HepG2 (cell line): ENCODE measurements at regions not wholly inside any gene's neighbourhood (a gene's known extent, or its start where the extent isn't known, plus 50 kb on each side); places are given as distances from the start of the nearest gene placed in this dataset.

Experiments used
- ATAC-seq: fragments of 200-7000 bp; cut with Tn5 transposase; 3 replicates; pipeline ENCODE4 v1.9.1; 2020; ENCODE audit warnings: mild to moderate bottlenecking, moderate library complexity
- BruUV-seq: library from RNA; stranded (reverse); fragments of 400-500 nt; replicated peaks from 2 replicates; lab custom pipeline; 2021; lab: Mats Ljungman, UMichigan
- CTCF ChIA-PET: fragments of 300-600 bp; formaldehyde crosslinking; extraction: SDS; loops from one replicate; lab custom pipeline; 2021; ENCODE audit warnings: low total read pairs, inconsistent platforms, low intra/inter-chr PET ratio; lab: Yijun Ruan, JAX
- POLR2A ChIA-PET: fragments of 350-600 bp; sonication (Branson Sonifier 250); formaldehyde crosslinking; loops from one replicate; lab custom pipeline; 2020; ENCODE audit warnings: antibody characterized with exemption, inconsistent platforms; lab: Yijun Ruan, JAX
- DNase-seq: peaks from one replicate; pipeline ENCODE4 v3.0.0-alpha.2; 2015; ENCODE audit warnings: low spot score
- FAIRE-seq: peaks from 3 replicates; lab custom pipeline; 2011; peaks lifted over from hg19 to GRCh38; lab: Jason Lieb, UNC
- H2AFZ ChIP-seq: one replicate; pipeline ENCODE4 v1.6.1; 2011; ENCODE audit warnings: low read length, inconsistent platforms
- H3K27ac ChIP-seq: fragments of 300-600 bp; 3 replicates; pipeline ENCODE4 v1.8.0; 2011; ENCODE audit warnings: mixed run types, mild to moderate bottlenecking, mixed read lengths, low read length, inconsistent platforms; ENCODE audit not compliant: insufficient read depth; ENCODE audit errors: extremely low read length
- H3K27me3 ChIP-seq, 2 experiments: fragments of 200-600 bp in 1 of 2; 2 replicates in 1 of 2; 3 replicates in 1 of 2; pipeline versions ENCODE4 v1.6.0 to v1.8.0; 2011; ENCODE audit warnings: low read length in 2 of 2, mild to moderate bottlenecking in 2 of 2, moderate library complexity in 2 of 2, inconsistent platforms in 1 of 2; ENCODE audit not compliant: insufficient read depth in 2 of 2, control insufficient read depth in 1 of 2
- H3K36me3 ChIP-seq, 2 experiments: fragments of 200-600 bp in 1 of 2; replicated peaks in 1 of 2; 2 replicates in 1 of 2; 3 replicates in 1 of 2; pipeline versions ENCODE4 v1.5.1 to v1.8.0; 2011; ENCODE audit warnings: low read length in 2 of 2, inconsistent platforms in 1 of 2; ENCODE audit not compliant: insufficient read depth in 2 of 2, control insufficient read depth in 1 of 2
- H3K4me1 ChIP-seq: 2 replicates; pipeline ENCODE4 v1.5.1; 2012; ENCODE audit warnings: low read length, inconsistent platforms; ENCODE audit not compliant: insufficient read depth
- H3K4me2 ChIP-seq: 2 replicates; pipeline ENCODE4 v1.6.0; 2011; ENCODE audit warnings: low read depth, low read length, inconsistent platforms
- H3K4me3 ChIP-seq, 3 experiments: fragments of 200-600 bp in 1 of 3; sonication (generic), shearing (Covaris generic) in 1 of 3; replicated peaks in 1 of 3; 2 replicates each; pipeline ENCODE4 v1.5.1; 2011 to 2016; ENCODE audit warnings: low read length in 3 of 3, inconsistent platforms in 2 of 3, low read depth in 2 of 3, mild to moderate bottlenecking in 2 of 3, control low read depth in 1 of 3, mixed read lengths in 1 of 3; ENCODE audit not compliant: insufficient read depth in 1 of 3
- H3K79me2 ChIP-seq: one replicate; pipeline ENCODE4 v1.6.1; 2011; ENCODE audit warnings: low read length, inconsistent platforms; ENCODE audit not compliant: insufficient read depth
- H3K9ac ChIP-seq: 2 replicates; pipeline ENCODE4 v1.6.0; 2011; ENCODE audit warnings: mild to moderate bottlenecking, low read depth, low read length, inconsistent platforms; ENCODE audit not compliant: insufficient read depth
- H3K9me3 ChIP-seq: 2 replicates; pipeline ENCODE4 v1.5.1; 2012; ENCODE audit warnings: mild to moderate bottlenecking, low read length
- H4K20me1 ChIP-seq: 2 replicates; pipeline ENCODE4 v1.6.0; 2011; ENCODE audit warnings: inconsistent platforms, mild to moderate bottlenecking, low read length, moderate library complexity; ENCODE audit not compliant: insufficient read depth
- AHR ChIP-seq: IDR thresholded peaks from 2 replicates; pipeline ENCODE4 v1.6.1; 2018; ENCODE audit warnings: missing genetic modification reagents, missing compliant biosample characterization
- ATF1 ChIP-seq: IDR thresholded peaks from 2 replicates; pipeline ENCODE4 v1.6.1; 2016; ENCODE audit warnings: mild to moderate bottlenecking, control low read depth
- CBX5 ChIP-seq: sonication (generic); formaldehyde crosslinking; IDR thresholded peaks from 2 replicates; pipeline ENCODE4 v1.4.0; 2020; ENCODE audit warnings: missing genetic modification reagents, borderline replicate concordance
- HIC2 ChIP-seq: sonication (generic); formaldehyde crosslinking; IDR thresholded peaks from 2 replicates; pipeline ENCODE4 v1.9.0; 2022; ENCODE audit warnings: low read depth, missing genetic modification reagents
- MEF2D ChIP-seq: sonication (generic); formaldehyde crosslinking; IDR thresholded peaks from 2 replicates; pipeline ENCODE4 v1.5.1; 2020; ENCODE audit warnings: mild to moderate bottlenecking, missing genetic modification reagents
- MYPOP ChIP-seq: sonication (generic); formaldehyde crosslinking; IDR thresholded peaks from 2 replicates; pipeline ENCODE4 v1.8.1; 2023; ENCODE audit warnings: mild to moderate bottlenecking, moderate library complexity, missing genetic modification reagents
- PAF1 ChIP-seq: IDR thresholded peaks from 2 replicates; pipeline ENCODE4 v1.6.1; 2016; ENCODE audit warnings: missing genetic modification reagents, missing compliant biosample characterization
- RXRB ChIP-seq: IDR thresholded peaks from 2 replicates; pipeline ENCODE4 v1.6.1; 2016; ENCODE audit warnings: borderline replicate concordance, missing genetic modification reagents, missing compliant biosample characterization
- TCF7L2 ChIP-seq: IDR thresholded peaks from 2 replicates; pipeline ENCODE4 v1.6.1; 2011; ENCODE audit warnings: mild to moderate bottlenecking, low read depth, low read length, moderate library complexity
- XBP1 ChIP-seq: sonication (generic); formaldehyde crosslinking; IDR thresholded peaks from 2 replicates; pipeline ENCODE4 v1.5.0; 2020; ENCODE audit warnings: missing genetic modification reagents
- ZNF124 ChIP-seq: sonication (generic); formaldehyde crosslinking; IDR thresholded peaks from 2 replicates; pipeline ENCODE4 v1.4.0; 2020; ENCODE audit warnings: missing genetic modification reagents
- ZNF253 ChIP-seq: sonication (generic); formaldehyde crosslinking; IDR thresholded peaks from 2 replicates; pipeline ENCODE4 v1.8.0; 2022; ENCODE audit warnings: mild to moderate bottlenecking, missing genetic modification reagents, borderline replicate concordance
- in situ Hi-C: cut with HindIII; loops from 2 replicates; pipeline ENCODE4 v1.10.0; 2017; ENCODE audit warnings: low pct_unique_long_range_greater_than_20kb; ENCODE audit not compliant: extremely low pct_ligation_motif_present
- intact Hi-C: fragments of 100-400 bp; cut with micrococcal nuclease; formaldehyde crosslinking; loops from one replicate; pipeline ENCODE4 v1.10.0; 2022; ENCODE audit not compliant: unreplicated experiment
- TF ChIP-seq, protein P1 (sequence below): sonication (generic); formaldehyde crosslinking; IDR thresholded peaks from 2 replicates; pipeline ENCODE4 v1.5.1; 2020; ENCODE audit warnings: missing genetic modification reagents, mild to moderate bottlenecking, borderline replicate concordance
- TF ChIP-seq, protein P2 (sequence below): sonication (generic); formaldehyde crosslinking; IDR thresholded peaks from 2 replicates; pipeline ENCODE4 v1.4.0; 2020; ENCODE audit warnings: missing genetic modification reagents
- TF ChIP-seq, protein P3 (sequence below): sonication (generic); formaldehyde crosslinking; IDR thresholded peaks from 2 replicates; pipeline ENCODE4 v1.9.0; 2022; ENCODE audit warnings: missing genetic modification reagents, mild to moderate bottlenecking, borderline replicate concordance
- TF ChIP-seq, protein P4 (sequence below): sonication (generic); formaldehyde crosslinking; conservative IDR thresholded peaks from 2 replicates; pipeline ENCODE4 v1.4.0; 2020; ENCODE audit warnings: mild to moderate bottlenecking, missing genetic modification reagents, moderate library complexity

DNA sequence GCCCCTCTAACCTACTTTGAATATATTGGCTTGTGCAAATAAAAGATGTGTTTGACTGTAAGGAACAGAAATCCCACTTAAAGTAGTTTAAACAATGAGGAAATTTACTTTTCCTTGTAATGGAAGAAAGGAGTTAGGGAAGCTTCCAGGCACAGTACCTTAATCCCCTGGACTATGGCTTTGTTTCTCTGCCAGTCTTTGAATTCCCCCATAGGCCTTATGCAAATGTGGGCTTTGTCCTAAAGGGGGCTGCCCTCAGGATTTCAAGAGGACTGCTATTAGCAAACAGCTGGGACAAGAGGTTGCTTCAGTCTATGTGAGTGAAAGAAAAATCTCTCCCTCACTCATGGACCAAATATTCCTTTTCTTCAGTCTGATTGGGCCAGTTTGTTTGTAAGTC lies 255.1 kb upstream of the THSD7B start:
- ATAC-seq (no peak), DNase-seq (no peak), FAIRE-seq (no peak)
- no peak overlapping the region for H3K9ac ChIP-seq
- in situ Hi-C loops, result no loop called here
- H3K4me2 ChIP-seq, result no peak overlapping the region
- no peaks in the 10 kb centered on the region for H3K4me1 ChIP-seq
- no peak overlapping the region for H3K27ac ChIP-seq
- no peaks in the 10 kb centered on the region; a peak in 1 of 5 replicates for H3K27me3 ChIP-seq
- intact Hi-C loops, result no loop called here
- CTCF ChIA-PET, result no interaction called here
- H2AFZ ChIP-seq, result no peak overlapping the region
- no peaks in the 10 kb centered on the region for H4K20me1 ChIP-seq
- BruUV-seq, result no TSS peak
- POLR2A ChIA-PET, result no interaction called here
- H3K36me3 ChIP-seq, result no peaks in the 10 kb centered on the region
- H3K4me3 ChIP-seq, result no peak overlapping the region
- no peaks in the 10 kb centered on the region for H3K79me2 ChIP-seq
- no peak for TF ChIP-seq AHR (CRISPR knock-in tag)
- TF ChIP-seq CBX5 (CRISPR knock-in tag), result no peak
- TF ChIP-seq MYPOP, result no peak
- no peak for TF ChIP-seq PAF1
- TF ChIP-seq MEF2D (CRISPR knock-in tag), result no peak
- TF ChIP-seq, protein P1, sequence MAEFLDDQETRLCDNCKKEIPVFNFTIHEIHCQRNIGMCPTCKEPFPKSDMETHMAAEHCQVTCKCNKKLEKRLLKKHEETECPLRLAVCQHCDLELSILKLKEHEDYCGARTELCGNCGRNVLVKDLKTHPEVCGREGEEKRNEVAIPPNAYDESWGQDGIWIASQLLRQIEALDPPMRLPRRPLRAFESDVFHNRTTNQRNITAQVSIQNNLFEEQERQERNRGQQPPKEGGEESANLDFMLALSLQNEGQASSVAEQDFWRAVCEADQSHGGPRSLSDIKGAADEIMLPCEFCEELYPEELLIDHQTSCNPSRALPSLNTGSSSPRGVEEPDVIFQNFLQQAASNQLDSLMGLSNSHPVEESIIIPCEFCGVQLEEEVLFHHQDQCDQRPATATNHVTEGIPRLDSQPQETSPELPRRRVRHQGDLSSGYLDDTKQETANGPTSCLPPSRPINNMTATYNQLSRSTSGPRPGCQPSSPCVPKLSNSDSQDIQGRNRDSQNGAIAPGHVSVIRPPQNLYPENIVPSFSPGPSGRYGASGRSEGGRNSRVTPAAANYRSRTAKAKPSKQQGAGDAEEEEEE, result no peak
- TF ChIP-seq, protein P2, sequence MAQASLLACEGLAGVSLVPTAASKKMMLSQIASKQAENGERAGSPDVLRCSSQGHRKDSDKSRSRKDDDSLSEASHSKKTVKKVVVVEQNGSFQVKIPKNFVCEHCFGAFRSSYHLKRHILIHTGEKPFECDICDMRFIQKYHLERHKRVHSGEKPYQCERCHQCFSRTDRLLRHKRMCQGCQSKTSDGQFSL, result no peak
- TF ChIP-seq XBP1 (CRISPR knock-in tag), result no peak
- TF ChIP-seq ZNF124 (CRISPR knock-in tag), result no peak
- TF ChIP-seq RXRB, result no peak
- TF ChIP-seq, protein P3, sequence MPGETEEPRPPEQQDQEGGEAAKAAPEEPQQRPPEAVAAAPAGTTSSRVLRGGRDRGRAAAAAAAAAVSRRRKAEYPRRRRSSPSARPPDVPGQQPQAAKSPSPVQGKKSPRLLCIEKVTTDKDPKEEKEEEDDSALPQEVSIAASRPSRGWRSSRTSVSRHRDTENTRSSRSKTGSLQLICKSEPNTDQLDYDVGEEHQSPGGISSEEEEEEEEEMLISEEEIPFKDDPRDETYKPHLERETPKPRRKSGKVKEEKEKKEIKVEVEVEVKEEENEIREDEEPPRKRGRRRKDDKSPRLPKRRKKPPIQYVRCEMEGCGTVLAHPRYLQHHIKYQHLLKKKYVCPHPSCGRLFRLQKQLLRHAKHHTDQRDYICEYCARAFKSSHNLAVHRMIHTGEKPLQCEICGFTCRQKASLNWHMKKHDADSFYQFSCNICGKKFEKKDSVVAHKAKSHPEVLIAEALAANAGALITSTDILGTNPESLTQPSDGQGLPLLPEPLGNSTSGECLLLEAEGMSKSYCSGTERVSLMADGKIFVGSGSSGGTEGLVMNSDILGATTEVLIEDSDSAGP (CRISPR knock-in tag), result no peak
- no peak for TF ChIP-seq ZNF253
- no peak for TF ChIP-seq ATF1
- TF ChIP-seq HIC2, result no peak
- TF ChIP-seq, protein P4, sequence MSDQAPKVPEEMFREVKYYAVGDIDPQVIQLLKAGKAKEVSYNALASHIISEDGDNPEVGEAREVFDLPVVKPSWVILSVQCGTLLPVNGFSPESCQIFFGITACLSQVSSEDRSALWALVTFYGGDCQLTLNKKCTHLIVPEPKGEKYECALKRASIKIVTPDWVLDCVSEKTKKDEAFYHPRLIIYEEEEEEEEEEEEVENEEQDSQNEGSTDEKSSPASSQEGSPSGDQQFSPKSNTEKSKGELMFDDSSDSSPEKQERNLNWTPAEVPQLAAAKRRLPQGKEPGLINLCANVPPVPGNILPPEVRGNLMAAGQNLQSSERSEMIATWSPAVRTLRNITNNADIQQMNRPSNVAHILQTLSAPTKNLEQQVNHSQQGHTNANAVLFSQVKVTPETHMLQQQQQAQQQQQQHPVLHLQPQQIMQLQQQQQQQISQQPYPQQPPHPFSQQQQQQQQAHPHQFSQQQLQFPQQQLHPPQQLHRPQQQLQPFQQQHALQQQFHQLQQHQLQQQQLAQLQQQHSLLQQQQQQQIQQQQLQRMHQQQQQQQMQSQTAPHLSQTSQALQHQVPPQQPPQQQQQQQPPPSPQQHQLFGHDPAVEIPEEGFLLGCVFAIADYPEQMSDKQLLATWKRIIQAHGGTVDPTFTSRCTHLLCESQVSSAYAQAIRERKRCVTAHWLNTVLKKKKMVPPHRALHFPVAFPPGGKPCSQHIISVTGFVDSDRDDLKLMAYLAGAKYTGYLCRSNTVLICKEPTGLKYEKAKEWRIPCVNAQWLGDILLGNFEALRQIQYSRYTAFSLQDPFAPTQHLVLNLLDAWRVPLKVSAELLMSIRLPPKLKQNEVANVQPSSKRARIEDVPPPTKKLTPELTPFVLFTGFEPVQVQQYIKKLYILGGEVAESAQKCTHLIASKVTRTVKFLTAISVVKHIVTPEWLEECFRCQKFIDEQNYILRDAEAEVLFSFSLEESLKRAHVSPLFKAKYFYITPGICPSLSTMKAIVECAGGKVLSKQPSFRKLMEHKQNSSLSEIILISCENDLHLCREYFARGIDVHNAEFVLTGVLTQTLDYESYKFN (CRISPR knock-in tag), result no peak
- TF ChIP-seq TCF7L2, result no peak
- H3K9me3 ChIP-seq, result no peaks in the 10 kb centered on the region
